DMS114 treated with DMSO at 0.1 percent for 48 hours (cell line): ENCODE measurements at regions not wholly inside any gene's neighbourhood (a gene's known extent, or its start where the extent isn't known, plus 50 kb on each side); places are given as distances from the start of the nearest gene placed in this dataset.

ENCODE experiments used
- DNase-seq: peaks from one replicate; lab custom pipeline; 2025; ENCODE audit not compliant: unreplicated experiment; lab: John Stamatoyannopoulos, UW

GRCh38 chr13:64071352-64071751 is 2655.7 kb upstream of the PCDH20 start:
- no peak for DNase-seq

DNA sequence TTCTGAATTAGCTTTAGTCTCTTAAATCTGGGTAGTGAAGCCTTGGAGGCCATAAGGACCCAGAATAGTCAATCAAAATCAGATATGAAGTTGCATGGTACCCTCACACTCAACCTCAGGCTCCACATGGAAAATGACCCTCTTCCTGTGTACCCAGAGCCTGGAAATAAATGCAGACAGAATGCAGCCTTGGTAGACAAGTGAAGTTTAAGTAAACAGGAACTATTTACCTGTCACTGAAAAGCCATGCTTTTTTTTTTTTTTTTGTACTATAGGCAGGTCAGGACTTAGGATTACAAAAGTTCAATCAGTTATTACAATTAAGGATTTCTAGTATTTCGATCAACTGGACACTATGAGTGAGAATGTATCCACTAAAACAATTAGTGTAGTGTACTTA is 2654.2 kb upstream of the PCDH20 start:
- DNase-seq: no peak

DNA sequence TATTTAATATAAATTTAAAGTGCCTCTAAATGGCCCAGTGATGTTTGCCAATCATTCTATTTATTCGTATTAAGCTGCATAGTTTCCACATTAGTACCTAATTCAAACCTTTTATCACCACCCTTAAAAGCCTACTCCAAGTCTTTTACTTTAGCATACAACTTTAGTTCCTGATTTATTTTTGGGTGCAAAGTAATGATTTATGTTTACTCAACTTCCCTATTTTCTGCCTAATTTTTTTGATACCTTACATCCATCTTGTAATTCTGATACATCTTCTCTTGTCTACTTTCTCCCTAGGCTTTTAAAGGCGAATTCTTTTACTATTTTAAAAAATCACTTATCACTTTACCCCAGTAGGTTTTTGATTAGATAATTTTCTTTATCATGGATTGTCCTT is 2651.1 kb upstream of the PCDH20 start:
- no peak for DNase-seq

DNA sequence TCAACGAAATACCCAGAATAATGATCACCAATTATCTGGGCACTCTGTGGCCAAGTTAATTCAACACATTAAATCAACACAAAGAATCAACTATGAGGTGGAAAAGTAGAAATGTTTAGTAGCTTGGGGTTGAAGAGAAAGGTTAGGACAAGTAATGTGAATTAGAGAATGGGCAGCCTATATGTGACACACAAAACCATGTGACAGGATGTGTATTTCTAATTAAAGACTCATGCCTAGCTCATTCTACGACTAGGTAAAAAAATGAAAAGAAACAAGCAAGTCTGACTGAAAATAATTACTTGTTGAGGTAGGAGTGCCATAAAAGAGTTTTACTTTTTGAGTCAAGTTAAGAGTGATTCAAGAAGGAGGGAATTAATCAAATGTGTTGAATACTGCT is 2646.0 kb upstream of the PCDH20 start:
- no peak for DNase-seq

GRCh38 chr13:64057372-64058020 is 2641.8 kb upstream of the PCDH20 start:
- no peak for DNase-seq

DNA sequence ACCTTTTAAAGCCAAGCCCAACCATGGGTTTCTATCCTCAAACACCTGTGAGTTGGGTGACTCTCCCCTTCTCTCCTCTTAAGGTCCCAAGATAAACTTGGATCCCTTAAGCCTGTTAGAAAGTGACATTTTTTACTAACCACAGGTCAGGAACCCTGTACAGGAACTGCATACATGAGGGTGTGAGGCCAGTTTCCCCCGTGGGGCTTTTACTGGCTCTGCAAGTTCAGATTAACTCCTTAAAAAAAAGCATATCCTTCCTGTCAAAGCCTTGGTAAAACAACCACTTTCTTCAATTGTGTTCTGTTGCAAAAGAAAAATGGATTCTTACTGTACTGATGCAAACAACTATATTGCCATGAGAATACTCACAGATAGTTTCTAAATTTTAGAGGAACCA is 2638.7 kb upstream of the PCDH20 start:
- DNase-seq: no peak

DNA sequence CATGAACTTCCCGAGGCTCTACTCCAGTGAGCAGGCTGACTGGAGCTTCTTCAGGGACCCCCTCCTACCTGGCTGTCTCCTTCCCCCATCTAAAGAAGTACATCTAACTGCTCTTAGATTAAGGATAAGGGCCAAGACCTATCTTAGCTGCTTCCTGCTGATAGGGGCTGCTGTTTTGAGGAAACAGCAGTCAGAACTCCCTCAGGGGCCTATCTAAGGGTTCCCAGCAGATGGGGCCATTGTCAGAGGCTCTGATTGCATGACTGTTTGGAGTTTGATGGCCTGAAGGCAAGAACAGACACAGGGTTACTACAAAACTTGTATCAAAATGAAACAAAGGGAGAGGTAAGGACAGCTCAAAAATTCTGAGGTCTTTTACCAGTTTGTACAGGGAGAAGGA is 2636.9 kb upstream of the PCDH20 start:
- DNase-seq: no peak

DNA sequence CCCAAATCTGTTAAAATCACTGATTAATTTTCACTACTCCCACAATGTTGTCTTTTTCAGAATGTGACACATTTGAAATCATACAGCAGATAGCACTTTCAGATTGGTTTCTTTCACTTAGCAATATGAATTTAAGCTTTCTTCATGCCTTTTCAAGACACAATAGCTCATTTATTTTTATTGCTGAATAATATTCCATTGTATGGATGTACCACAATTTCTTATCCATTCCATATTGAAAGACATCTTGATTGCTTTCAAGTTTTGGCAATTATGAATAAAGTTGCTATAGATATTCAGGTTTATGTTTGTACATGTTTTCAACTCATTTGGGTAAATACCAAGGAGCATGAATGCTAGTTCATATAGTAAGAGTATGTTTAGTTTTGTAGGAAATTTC is 2635.6 kb upstream of the PCDH20 start:
- DNase-seq: no peak

GRCh38 chr13:64041296-64041695 is 2625.6 kb upstream of the PCDH20 start:
- no peak for DNase-seq

DNA sequence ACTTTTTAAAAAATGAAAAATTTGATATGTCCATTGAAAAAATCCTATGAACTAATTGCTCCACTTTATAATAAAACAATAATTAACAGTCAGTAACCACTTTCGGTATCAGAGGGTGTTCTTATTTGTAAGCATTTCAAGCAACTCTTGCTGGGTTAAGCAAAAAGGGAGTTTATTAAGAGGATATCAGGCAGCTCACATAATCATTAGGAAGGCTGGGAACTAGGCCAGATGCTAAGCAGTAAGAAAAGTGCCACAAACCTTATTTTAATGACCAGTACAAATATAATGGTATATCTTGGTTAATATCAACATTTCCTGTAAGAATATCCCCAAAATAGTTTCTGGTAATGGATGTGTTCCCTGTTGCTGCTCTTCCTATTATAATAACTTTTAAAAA is 2618.3 kb upstream of the PCDH20 start:
- no peak for DNase-seq

DNA sequence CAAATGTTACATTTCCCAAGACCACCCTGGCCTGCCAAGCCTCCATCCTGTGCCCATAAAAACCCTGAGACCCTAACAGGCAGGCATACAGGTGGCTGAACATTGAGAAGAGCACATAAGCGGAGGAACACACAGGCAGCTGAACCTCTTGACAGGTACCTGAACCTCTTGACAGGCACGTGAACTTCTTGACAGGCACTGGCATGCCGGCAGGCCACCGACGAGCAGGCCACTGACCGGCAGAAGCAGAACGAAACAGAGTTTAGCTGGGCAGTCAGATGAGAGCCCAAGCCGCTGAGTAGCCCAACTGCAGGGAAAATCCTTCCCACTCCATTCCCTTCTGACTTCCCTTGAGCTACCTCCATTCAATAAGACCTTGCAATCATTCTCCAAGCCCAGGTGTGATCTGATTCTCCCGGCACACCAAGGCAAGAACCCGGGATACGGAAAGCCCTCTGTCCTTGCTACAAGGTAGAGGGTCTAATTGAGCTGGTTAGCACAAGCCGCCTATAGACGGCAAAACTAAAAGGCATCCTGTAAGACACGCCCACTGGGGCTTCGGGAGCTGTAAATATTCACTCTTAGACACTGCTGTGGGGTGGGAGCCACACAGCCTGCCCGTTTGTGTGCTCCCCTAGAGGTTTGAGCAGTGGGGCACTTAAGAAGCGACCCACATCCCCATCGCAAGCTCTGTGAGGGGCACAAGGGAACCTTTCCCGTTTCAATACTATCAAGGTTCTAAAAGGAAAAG is 2613.9 kb upstream of the PCDH20 start:
- DNase-seq: no peak

- DNase-seq: no peak
Observed at GRCh38 chr13:64028551-64028950, 2612.9 kb upstream of the PCDH20 start.

DNA sequence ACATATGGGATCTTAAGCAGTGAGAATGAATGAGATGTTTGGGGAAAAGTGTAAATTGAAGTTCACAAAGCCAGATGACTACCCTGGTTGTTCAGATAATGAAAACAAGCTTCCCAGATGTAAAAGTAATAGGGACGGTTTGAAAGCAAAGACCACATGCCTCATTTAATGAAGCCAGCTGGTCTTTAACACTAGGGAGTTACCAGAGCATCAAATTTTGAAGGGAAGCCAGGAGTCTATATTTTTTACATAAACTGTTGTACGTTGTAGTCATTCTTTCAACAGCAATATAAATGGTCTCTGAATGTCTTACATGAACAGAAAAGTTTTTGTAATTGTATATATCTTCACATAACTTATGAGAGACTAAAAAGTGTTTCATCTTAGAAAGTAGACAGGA is 2604.5 kb upstream of the PCDH20 start:
- DNase-seq: no peak

- no peak for DNase-seq
Observed at GRCh38 chr13:64007339-64007738, 2591.7 kb upstream of the PCDH20 start.

DNA sequence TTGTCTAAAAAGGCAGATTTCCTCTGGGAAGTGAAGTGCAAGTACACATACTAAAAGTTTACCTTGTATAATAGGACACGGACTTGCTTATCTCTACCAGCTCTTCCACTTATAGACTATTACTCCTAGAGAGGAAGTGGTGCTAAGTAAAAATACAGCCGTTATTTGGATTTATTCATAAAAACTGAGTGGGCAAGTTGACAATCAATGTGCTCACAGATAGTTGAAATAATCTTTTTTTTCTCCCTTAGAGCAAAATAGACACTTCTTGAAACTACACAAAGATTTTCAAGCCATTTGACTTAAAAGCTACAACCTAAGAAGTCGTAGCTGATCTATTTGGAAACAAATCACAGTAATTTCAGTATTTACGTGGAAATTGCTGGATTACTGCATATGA is 2584.7 kb upstream of the PCDH20 start:
- no peak for DNase-seq

DNA sequence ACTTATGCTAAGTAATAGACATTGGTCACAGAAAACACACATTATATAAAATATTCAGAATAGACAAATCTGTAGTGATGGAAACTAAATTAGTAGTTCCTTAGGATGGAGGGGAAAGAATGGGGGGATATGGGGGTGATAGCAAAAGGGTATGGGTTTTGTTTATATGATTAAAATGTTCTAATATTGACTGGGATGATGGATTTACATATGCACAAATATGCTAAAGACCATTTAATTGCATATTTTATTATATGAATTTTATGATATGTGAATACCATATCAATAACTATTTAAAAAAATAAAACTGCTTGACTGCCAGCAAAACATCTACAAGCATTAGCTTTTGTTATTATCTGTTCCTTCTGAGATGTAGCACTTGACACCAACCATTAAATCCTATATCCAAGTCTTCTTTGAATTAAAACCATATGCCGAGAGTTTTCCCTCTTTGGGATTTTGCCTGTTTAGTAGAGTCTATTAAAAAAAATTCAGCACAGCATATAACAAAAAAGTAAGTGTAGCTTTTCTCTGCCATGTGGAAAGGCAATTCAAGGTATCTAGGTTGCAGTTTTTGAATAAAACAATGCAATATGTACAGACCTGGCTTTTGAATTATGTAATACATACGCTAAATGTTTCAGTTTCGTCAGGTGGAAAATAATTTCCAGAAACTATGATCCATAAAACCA is 2584.1 kb upstream of the PCDH20 start:
- no peak for DNase-seq

DNA sequence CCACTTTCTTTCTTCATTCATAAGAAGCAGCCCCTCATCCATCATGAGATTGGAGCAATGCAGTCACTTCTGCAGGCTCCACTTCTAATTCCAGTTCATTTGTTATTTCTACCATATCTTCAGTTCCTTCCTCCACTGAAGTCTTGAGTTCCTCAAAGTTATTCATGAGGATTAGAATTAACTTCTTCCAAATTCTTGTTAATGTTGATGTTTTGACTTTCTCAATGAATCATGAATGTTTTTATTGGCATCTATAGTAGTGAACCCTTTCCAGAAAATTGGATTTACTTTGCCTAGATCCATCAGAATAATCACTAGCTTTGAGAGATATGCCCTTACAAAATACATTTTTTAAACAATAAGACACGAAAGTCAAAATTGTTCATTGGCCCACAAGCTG is 2567.7 kb upstream of the PCDH20 start:
- no peak for DNase-seq

- DNase-seq: no peak
Observed at GRCh38 chr13:63979951-63980350, 2564.3 kb upstream of the PCDH20 start.

- DNase-seq: no peak
Observed at GRCh38 chr13:63972328-63972727, 2556.7 kb upstream of the PCDH20 start.

- DNase-seq: no peak
Observed at GRCh38 chr13:63954683-63955082, 2539.0 kb upstream of the PCDH20 start.

DNA sequence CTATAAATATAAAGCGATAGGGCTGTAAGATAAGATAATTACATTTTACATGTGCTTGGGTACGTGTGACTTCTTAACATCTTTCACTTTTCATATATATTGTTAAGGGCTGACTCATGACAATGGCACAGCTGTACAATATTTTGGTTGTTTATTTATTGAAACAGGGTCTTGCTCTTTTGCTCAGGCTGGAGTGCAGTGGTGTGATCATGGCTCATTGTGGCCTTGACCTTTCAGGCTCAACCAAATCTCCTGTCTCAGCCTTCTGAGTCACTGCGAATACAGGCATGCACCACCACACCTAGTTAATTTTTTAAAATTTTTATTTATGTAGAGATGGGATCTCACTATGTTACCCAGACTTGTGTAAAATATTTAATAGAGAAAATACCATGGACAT is 2532.4 kb upstream of the PCDH20 start:
- DNase-seq: no peak

GRCh38 chr13:63944911-63945310 is 2529.3 kb upstream of the PCDH20 start:
- DNase-seq: no peak
